HEK293T (cell line): ENCODE measurements at regions not wholly inside any gene's neighbourhood (a gene's known extent, or its start where the extent isn't known, plus 50 kb on each side); places are given as distances from the start of the nearest gene placed in this dataset.

Source experiments
- CTCF ChIA-PET: fragments of 350-600 bp; formaldehyde crosslinking; extraction: SDS; loops from one replicate; lab custom pipeline; 2021; ENCODE audit warnings: antibody characterized with exemption, inconsistent platforms; lab: Yijun Ruan, JAX
- POLR2A ChIA-PET: fragments of 350-600 bp; formaldehyde crosslinking; extraction: SDS; loops from one replicate; lab custom pipeline; 2020; ENCODE audit warnings: antibody characterized with exemption, inconsistent platforms; lab: Yijun Ruan, JAX
- DNase-seq: peaks from one replicate; pipeline ENCODE4 v3.0.0; 2012; ENCODE audit warnings: mixed read lengths; ENCODE audit errors: extremely low spot score
- ARNT ChIP-seq: fragments of 450-650 bp; IDR thresholded peaks from 2 replicates; pipeline ENCODE4 v1.6.1; 2017; ENCODE audit warnings: mild to moderate bottlenecking
- BHLHE40 ChIP-seq: fragments of 450-650 bp; IDR thresholded peaks from 2 replicates; pipeline ENCODE4 v1.6.1; 2016; ENCODE audit warnings: mild to moderate bottlenecking, moderate library complexity, borderline replicate concordance
- CTBP1 ChIP-seq: fragments of 450-650 bp; IDR thresholded peaks from 2 replicates; pipeline ENCODE4 v1.6.1; 2016; ENCODE audit warnings: borderline replicate concordance
- ELF4 ChIP-seq: fragments of 450-650 bp; IDR thresholded peaks from 2 replicates; pipeline ENCODE4 v1.6.1; 2017; ENCODE audit warnings: antibody characterized with exemption
- FOXA1 ChIP-seq: fragments of 450-650 bp; IDR thresholded peaks from 2 replicates; pipeline ENCODE4 v1.6.1; 2016; ENCODE audit warnings: mild to moderate bottlenecking
- FOXK2 ChIP-seq: fragments of 450-650 bp; IDR thresholded peaks from 2 replicates; pipeline ENCODE4 v1.6.1; 2016; ENCODE audit warnings: mild to moderate bottlenecking
- FOXM1 ChIP-seq: fragments of 450-650 bp; IDR thresholded peaks from 2 replicates; pipeline ENCODE4 v1.6.1; 2017; ENCODE audit warnings: mild to moderate bottlenecking, borderline replicate concordance
- HDGF ChIP-seq: fragments of 450-650 bp; IDR thresholded peaks from 2 replicates; pipeline ENCODE4 v1.6.1; 2017; ENCODE audit warnings: antibody characterized with exemption, borderline replicate concordance
- L3MBTL2 ChIP-seq: fragments of 450-650 bp; conservative IDR thresholded peaks from 2 replicates; pipeline ENCODE4 v1.6.1; 2016; ENCODE audit warnings: mild to moderate bottlenecking
- LEF1 ChIP-seq: fragments of 450-650 bp; IDR thresholded peaks from 2 replicates; pipeline ENCODE4 v1.6.1; 2017; ENCODE audit warnings: mild to moderate bottlenecking, borderline replicate concordance
- NFRKB ChIP-seq: fragments of 450-650 bp; IDR thresholded peaks from 2 replicates; pipeline ENCODE4 v1.6.1; 2016; ENCODE audit warnings: mild to moderate bottlenecking, moderate library complexity
- SP1 ChIP-seq: fragments of 450-650 bp; IDR thresholded peaks from 2 replicates; pipeline ENCODE4 v1.6.1; 2017
- SUZ12 ChIP-seq: fragments of 450-650 bp; IDR thresholded peaks from 2 replicates; pipeline ENCODE4 v1.6.1; 2016; ENCODE audit warnings: mild to moderate bottlenecking
- TARDBP ChIP-seq: fragments of 450-650 bp; IDR thresholded peaks from 2 replicates; pipeline ENCODE4 v1.6.1; 2016
- ZNF384 ChIP-seq: fragments of 450-650 bp; IDR thresholded peaks from 2 replicates; pipeline ENCODE4 v1.6.1; 2016
- TF ChIP-seq, protein P1 (sequence below): fragments of 450-650 bp; IDR thresholded peaks from 2 replicates; pipeline ENCODE4 v1.6.1; 2016

DNA sequence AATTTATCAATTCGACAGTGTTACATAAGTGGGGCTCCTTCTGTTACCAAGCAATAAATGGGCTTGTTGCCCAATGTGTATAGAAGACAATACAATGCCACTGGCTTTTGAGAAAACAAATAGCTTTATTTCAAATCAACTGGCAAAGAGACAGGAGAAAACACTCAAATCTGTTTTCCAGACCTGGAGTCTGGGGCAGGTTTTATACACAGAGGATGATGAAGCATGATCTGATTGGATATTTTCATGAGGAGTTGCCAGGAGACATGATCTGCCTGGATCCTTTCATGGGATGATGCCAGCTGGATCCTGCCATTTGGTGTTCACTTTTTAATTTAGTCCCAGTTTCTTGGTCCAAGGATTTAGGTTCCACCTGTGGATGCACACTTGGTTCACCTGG is 287.9 kb downstream of the CXXC4 start:
- TF ChIP-seq CTBP1 (no peak), FOXM1 (no peak), SUZ12 (no peak), NFRKB (no peak), FOXA1 (no peak), ARNT (no peak), HDGF (no peak), L3MBTL2 (no peak), SP1 (no peak), TARDBP (no peak), LEF1 (no peak), ZNF384 (no peak), ELF4 (no peak), FOXK2 (no peak), BHLHE40 (no peak)
- TF ChIP-seq, protein P1, sequence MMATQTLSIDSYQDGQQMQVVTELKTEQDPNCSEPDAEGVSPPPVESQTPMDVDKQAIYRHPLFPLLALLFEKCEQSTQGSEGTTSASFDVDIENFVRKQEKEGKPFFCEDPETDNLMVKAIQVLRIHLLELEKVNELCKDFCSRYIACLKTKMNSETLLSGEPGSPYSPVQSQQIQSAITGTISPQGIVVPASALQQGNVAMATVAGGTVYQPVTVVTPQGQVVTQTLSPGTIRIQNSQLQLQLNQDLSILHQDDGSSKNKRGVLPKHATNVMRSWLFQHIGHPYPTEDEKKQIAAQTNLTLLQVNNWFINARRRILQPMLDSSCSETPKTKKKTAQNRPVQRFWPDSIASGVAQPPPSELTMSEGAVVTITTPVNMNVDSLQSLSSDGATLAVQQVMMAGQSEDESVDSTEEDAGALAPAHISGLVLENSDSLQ: no peak
- POLR2A ChIA-PET: no interaction called here

DNA sequence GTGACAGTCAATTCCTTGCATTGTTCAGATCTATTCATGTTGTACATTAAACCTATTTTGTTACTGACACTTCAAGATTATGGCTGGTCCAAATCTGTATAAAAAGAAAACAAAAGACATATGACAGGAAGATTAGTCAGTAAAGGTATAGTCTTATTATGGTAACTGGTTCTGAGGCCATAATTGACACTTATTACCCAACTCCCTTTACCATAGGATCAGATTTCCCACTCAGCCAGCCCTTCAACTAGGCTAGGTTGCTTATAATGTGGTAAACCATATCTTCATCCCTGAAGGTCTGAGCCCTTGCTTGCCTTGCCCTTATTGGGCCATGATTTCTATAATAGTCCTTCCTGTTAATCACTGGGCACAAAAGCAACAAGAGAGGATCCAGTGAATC is 289.6 kb downstream of the CXXC4 start:
- TF ChIP-seq BHLHE40 (no peak), L3MBTL2 (no peak), CTBP1 (no peak), ZNF384 (no peak), FOXA1 (no peak), ELF4 (no peak), FOXM1 (no peak), LEF1 (no peak), TARDBP (no peak), HDGF (no peak)
- CTCF ChIA-PET: no interaction called here
- POLR2A ChIA-PET: no interaction called here
- no peak for DNase-seq

More for the DNA sequence above, 287.9 kb downstream of the CXXC4 start:
- no peak for DNase-seq
- CTCF ChIA-PET: no interaction called here

DNA sequence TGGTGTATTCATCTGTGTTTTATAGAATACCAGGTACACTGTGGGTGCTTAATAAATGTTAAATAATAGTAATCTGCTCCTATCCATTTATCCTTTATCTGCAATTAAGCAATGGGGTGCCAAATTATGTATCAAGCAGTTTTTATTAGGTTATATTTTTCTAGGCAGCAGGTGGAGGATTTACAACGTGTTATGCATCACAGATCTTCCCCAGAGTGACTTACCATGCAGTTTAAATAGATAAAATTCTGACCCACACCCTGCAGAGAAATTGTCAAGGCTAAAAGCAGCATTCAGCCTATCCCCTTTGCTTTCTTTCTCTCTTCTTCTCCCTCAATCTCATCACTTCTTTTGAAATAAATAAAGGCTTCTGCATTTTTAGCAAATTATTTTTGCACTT is 306.4 kb downstream of the CXXC4 start:
- no peak for TF ChIP-seq FOXA1
- no peak for DNase-seq
- ChIA-PET CTCF (no interaction called here), POLR2A (no interaction called here)

DNA sequence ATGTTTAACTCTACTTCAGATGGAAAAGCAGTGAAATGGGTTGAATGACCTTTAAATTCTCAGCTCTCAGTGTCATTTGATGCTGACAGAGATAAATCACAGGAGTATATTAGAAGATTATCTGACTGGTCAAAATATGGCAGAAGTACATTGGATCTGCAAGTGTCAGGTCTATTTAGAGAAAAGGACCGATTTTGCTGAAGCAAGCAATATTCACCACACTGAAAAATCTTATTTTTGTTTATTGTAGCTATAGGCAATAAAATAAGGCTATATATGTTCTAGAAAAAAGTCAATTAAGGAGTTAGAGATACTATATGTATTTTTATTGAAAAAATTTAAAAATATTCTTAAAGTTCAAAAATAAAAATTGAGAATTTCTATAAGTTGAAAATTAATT is 325.3 kb downstream of the CXXC4 start:
- ChIA-PET POLR2A (no interaction called here), CTCF (no interaction called here)
- TF ChIP-seq CTBP1 (no peak), L3MBTL2 (no peak), FOXA1 (no peak), FOXK2 (no peak), ZNF384 (no peak), NFRKB (no peak), ELF4 (no peak), TARDBP (no peak), SUZ12 (no peak), LEF1 (no peak), ARNT (no peak)
- TF ChIP-seq, protein P1: no peak
- DNase-seq: no peak

DNA sequence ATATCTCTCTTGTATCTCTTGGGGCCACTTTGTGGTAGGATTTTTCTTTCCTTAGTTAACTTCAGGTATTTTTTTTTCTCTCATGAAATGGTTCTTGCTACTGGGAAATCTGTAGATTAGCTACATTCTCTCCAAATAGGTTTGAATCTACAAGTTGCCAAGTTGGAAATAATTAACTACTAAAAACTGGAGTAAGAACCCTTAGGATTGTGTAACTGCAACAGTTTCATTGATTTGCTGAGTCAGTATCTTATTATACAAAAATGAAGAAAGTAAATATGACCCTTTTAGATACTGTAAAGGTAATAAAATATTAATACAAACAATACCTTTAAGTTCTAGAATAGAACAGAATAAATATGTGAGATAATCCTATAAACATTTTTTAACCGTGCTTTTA is 327.9 kb downstream of the CXXC4 start:
- no peak for TF ChIP-seq FOXA1
- no peak for TF ChIP-seq NFRKB
- no peak for TF ChIP-seq BHLHE40
- TF ChIP-seq ZNF384: no peak
- TF ChIP-seq L3MBTL2: no peak
- TF ChIP-seq FOXK2: no peak
- TF ChIP-seq TARDBP: no peak
- TF ChIP-seq CTBP1: no peak
- TF ChIP-seq ARNT: no peak
- no peak for TF ChIP-seq LEF1
- TF ChIP-seq SUZ12: no peak
- no peak for TF ChIP-seq HDGF
- no peak for TF ChIP-seq FOXM1
- TF ChIP-seq, protein P1: no peak
- no peak for TF ChIP-seq ELF4
- TF ChIP-seq SP1: no peak
- ChIA-PET CTCF (no interaction called here), POLR2A (no interaction called here)
- no peak for DNase-seq

DNA sequence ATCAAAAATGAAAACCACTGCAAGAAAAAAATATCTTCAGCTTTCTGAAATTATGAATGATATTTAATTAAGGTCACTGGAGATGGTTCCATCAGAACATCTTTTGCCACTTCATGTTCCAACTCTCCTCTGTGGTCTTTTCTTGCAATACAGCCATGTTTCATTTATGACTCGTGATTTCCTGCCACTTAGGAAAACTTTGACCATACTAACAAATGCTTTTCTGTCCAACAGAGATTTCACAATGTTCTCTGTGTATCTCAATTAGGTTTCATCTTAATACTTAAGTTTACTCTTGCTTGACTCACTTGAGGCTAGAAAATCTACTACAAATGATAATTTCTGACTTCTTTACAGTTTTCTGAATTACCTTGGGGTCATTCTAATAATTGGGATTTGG is 330.9 kb downstream of the CXXC4 start:
- TF ChIP-seq NFRKB (no peak), SP1 (no peak), FOXK2 (no peak), CTBP1 (no peak), BHLHE40 (no peak), LEF1 (no peak), ELF4 (no peak), ZNF384 (no peak), L3MBTL2 (no peak), ARNT (no peak), SUZ12 (no peak), FOXA1 (no peak)
- TF ChIP-seq, protein P1: no peak
- ChIA-PET CTCF (no interaction called here), POLR2A (no interaction called here)
- DNase-seq: no peak
